HG02763 (cell line): ENCODE measurements at regions not wholly inside any gene's neighbourhood (a gene's known extent, or its start where the extent isn't known, plus 50 kb on each side); places are given as distances from the start of the nearest gene placed in this dataset.

Experiments used
- ATAC-seq: cut with Tn5 transposase; IDR thresholded peaks from one replicate; pipeline ENCODE4 v1.9.1; 2021; ENCODE audit warnings: mild to moderate bottlenecking, moderate library complexity; ENCODE audit not compliant: unreplicated experiment

DNA sequence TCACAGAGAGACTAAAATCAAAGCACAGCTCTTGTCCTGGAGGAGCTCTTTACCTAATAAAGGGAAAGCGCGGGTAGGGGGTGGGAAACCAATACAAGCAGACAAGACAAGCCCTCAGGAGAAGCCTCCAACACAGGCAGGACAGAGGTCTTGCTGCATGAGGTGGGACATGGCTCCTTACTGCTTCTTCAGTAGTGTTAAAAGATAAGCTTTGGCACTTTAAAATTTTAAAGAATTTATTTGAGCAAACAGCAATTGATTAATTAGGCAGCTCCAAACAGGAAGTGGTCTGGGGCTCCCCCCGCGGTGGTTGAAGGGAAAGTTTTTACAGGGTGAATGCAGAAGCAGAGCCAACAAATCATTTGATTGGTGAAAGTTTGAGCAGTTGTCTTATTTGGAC is 50.3 kb upstream of the MACC1 start:
- no peak for ATAC-seq

DNA sequence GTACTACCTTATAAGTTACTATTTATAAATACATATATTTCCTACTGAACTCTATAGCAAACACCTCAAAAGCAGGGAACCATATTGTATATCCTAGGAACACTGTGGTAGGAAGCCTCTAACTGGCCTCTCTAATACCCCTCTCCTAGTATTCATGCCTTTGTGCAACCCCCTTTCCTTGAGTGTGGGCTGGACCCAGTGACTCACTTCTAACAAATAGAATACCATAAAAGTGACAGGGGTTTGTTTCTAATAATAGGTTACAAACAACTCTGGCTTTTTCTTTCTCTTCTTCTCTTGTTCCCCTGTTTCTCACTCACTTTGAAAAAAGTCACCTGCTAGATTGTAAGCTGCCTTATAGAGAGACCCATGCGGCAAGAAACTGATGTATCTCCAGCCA is 51.6 kb upstream of the MACC1 start:
- ATAC-seq = no peak

DNA sequence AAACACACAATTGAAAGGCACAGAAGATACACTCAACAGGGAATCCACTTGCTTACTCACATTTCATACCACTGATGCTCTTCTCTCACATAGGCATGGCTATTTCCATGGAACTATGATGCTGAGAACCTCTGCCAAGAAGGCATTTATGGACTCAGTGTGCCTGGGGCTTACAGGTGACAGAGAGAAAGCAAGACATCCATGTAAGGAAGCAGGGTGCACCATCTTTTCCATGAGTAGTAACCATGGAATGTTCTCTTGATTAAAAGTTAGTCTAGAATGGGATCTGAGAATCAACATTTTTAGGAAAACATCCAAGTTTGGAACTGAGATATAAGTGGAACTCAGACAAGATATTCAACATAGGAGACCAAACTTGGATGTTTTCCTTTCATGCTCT is 52.5 kb upstream of the MACC1 start:
- ATAC-seq = no peak

DNA sequence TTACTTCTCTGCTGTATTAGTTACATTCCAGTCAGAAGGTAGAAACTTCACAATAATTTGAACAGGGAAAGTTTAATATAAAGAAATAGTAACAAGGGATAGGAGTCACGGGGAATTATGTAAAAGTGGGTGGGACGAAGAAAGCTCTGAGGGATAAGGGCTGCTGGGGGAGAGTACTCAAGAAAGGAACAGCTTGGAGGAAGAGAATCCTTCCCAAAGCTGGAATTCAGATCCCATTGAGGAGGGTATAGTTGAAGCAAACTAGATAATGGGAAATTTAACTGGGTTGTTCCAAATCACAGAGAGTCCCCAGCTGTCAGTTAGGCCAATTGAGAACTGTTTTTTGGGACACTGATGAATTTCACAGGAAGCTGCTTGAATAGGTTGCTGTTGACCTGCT is 53.2 kb upstream of the MACC1 start:
- no peak for ATAC-seq

DNA sequence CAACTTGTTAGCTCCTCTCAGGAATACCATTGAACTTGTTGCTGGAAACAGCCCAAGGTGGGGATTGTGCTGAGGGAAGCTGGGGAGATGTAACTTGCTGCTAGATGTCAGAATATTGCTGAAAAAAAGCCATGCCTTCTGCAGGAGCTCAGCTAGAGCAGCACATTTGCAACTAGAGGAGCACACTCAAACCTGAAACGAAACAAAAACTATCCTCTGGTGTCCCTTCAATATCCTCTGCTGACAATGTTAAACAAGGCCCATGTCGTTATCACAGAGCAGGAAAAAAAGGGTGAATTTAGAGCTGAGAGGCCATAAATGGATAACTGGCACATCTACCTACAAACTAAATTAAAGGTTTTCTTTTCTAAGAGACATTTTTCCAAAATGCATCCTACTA is 53.7 kb upstream of the MACC1 start:
- ATAC-seq = peak; percentile 92

DNA sequence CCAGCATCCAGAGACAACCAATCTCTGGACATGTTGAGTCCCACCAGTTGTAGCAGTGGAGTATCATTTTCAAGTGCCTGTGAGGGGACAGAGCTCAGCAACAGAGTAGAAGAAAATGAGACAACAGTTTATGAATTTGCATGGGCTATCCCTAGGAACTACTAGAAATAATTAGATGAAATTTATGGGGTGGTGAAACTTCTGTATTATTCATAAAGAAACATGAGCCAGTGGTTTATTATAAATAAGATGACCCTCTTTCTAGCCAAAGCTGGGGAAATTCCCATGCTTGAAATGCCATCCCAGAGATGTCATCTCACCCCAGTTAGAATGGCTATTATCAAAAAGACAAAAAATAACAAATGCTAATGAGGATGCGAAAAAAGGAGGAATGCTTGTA is 55.1 kb upstream of the ITGB8 start:
- no peak for ATAC-seq

DNA sequence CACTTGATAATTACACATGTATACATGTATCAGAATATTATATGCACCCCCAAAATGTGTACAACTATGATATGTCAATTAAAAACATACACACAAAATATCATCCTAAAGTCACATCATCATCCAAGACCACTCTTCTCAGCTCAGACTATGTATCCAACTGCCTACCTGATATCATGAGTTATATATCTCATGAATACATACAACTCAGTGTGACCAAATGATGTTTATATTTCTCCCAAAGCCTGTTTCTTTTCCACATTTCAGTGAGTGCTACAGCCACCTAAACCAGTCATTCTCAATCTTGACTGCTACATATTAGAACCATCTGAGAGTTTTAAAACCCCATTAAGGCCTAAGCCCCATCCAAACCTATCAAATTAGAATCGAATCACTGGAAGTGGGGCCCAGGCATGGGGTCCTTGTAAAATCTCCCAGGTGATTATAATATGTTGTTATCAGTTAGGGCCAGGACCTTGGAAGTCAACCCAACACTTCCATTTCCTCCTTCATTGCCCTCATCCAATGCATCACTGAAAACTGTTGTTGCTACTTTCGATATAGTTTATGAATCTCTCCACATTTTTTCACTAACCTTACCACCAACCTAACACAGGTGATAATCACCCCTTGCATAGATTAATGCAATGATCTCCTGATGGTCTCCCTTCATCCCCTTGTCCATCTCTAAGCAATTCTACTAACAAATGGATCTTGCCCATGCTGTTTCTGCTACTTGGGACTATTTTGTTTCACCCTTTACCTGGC is 53.8 kb upstream of the ITGB8 start:
- ATAC-seq = no peak

DNA sequence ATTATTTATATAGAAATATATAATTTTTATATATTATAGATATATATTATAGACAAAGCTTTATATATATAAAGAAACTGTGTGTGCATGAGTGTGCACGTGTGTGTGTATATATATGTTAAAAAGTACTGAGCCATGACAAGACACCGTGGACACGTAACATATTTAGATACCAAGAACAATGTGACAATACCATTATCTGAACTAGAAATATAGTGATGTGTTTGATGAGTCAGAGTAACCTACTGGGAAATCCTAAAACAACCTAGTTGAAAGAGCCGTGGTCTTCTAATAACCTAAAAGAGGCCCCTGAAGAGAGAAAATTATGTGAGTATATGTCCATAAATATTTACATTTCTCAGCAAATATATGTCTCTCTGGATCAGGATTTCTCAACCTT is 50.7 kb upstream of the ITGB8 start:
- no peak for ATAC-seq

DNA sequence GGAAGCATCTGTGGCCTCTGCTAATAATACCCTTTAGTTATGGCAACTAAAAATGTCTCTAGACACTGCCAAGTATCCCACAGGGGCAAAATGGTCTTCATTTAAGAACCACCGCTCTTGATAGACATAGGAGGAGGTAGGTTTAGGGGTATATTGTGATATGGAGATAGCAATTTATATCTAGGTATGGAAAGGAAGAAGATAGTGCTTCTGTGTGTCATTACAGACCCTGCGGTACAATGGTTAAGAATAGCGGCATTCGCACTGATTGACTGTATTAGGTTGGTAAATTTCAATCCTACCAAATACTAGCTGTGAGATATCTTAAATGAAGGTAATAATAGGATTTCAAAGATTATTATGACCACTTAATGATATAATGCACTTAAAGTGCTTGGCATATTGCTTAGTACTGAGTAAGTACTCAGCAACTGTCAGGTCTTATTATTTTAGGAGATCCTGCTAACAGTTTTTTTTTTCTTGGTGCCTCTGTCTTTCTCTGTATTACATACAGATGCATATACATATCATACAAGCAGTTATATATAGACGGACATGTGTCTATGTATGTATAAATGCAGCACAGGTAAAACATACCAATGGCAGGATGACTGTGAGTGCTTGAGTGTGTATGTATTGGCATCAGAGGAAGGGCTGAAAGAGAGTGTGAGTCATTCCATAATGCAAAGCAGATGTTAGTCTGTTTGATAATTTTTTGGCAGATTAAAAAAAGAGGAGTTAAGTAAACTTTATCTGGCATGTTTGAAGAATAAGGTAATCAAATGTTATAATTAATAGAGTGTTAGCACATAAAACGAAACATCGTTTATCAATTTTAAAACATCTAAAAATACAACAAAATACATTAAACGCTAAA is 50.0 kb upstream of the ITGB8 start:
- no peak for ATAC-seq
